ENCODE measurements at regions not wholly inside any gene's neighbourhood (a gene's known extent, or its start where the extent isn't known, plus 50 kb on each side); places are given as distances from the start of the nearest gene placed in this dataset.

DNA sequence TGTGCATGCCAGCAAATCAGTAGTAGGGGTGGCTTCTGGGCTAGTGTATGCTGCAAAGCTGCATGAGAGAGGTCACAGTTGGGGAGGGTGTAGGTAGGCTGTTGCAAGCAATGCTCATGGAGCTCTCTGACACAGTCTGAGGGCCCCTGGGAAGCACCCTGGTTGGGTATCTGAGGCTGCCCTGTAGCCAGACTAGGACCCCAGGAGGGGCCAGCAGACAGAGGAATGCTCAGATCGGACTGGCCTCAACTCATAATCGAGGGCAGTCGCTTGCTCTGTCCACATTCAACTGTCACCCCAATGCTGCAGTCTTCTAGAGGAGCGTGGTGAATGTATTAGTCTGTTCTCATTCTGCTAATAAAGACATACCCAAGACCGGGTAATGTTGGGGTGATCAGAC, 204.0 kb upstream of the ALG10 start:
- no peak for TF ChIP-seq POLR2AphosphoS5 (IDR thresholded peaks at IDR 0.05)
- TF ChIP-seq, protein P1, sequence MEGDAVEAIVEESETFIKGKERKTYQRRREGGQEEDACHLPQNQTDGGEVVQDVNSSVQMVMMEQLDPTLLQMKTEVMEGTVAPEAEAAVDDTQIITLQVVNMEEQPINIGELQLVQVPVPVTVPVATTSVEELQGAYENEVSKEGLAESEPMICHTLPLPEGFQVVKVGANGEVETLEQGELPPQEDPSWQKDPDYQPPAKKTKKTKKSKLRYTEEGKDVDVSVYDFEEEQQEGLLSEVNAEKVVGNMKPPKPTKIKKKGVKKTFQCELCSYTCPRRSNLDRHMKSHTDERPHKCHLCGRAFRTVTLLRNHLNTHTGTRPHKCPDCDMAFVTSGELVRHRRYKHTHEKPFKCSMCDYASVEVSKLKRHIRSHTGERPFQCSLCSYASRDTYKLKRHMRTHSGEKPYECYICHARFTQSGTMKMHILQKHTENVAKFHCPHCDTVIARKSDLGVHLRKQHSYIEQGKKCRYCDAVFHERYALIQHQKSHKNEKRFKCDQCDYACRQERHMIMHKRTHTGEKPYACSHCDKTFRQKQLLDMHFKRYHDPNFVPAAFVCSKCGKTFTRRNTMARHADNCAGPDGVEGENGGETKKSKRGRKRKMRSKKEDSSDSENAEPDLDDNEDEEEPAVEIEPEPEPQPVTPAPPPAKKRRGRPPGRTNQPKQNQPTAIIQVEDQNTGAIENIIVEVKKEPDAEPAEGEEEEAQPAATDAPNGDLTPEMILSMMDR (IDR thresholded peaks at IDR 0.05), result no peak
